Neural progenitor cell (in vitro differentiated cells): ENCODE measurements at regions not wholly inside any gene's neighbourhood (a gene's known extent, or its start where the extent isn't known, plus 50 kb on each side); places are given as distances from the start of the nearest gene placed in this dataset.

Experiments used
- DNase-seq: peaks from one replicate; pipeline ENCODE4 v3.0.0-alpha.2; 2016; ENCODE audit warnings: low spot score
- H2AFZ ChIP-seq: fragments of 200-600 bp; sonication (generic); replicated peaks from 2 replicates; pipeline ENCODE4 v1.6.1; 2016; ENCODE audit warnings: antibody characterized with exemption
- H3F3A ChIP-seq: fragments of 200-600 bp; sonication (generic); 2 replicates; pipeline ENCODE4 v1.6.1; 2016; ENCODE audit warnings: antibody characterized with exemption, low read depth
- H3K27ac ChIP-seq: fragments of 200-600 bp; sonication (generic); 2 replicates; pipeline ENCODE4 v1.5.1; 2016; ENCODE audit warnings: mild to moderate bottlenecking
- H3K27me3 ChIP-seq: fragments of 200-600 bp; sonication (generic); 2 replicates; pipeline ENCODE4 v1.6.1; 2016; ENCODE audit warnings: mild to moderate bottlenecking, moderate library complexity
- H3K36me3 ChIP-seq: fragments of 200-600 bp; sonication (generic); 2 replicates; pipeline ENCODE4 v1.5.1; 2016
- H3K4me1 ChIP-seq: fragments of 200-600 bp; sonication (generic); 2 replicates; pipeline ENCODE4 v1.6.1; 2016; ENCODE audit warnings: mixed run types
- H3K4me2 ChIP-seq: fragments of 200-600 bp; sonication (generic); 2 replicates; pipeline ENCODE4 v1.6.1; 2016
- H3K4me3 ChIP-seq: fragments of 200-600 bp; sonication (generic); 2 replicates; pipeline ENCODE4 v1.5.1; 2016
- H3K79me2 ChIP-seq: fragments of 200-600 bp; sonication (generic); 2 replicates; pipeline ENCODE4 v1.6.1; 2016; ENCODE audit warnings: low read depth
- H3K9ac ChIP-seq: fragments of 200-600 bp; sonication (generic); 2 replicates; pipeline ENCODE4 v1.6.1; 2016
- H3K9me3 ChIP-seq: fragments of 200-600 bp; sonication (generic); 2 replicates; pipeline ENCODE4 v1.5.1; 2016; ENCODE audit warnings: low read depth
- H4K20me1 ChIP-seq: fragments of 200-600 bp; sonication (generic); 2 replicates; pipeline ENCODE4 v1.6.1; 2016; ENCODE audit warnings: low read depth
- H3K27ac Mint-ChIP-seq: 3 replicates; pipeline ENCODE4 v1.8.0; 2021; ENCODE audit warnings: mixed read lengths
- H3K27me3 Mint-ChIP-seq: 2 replicates; pipeline ENCODE4 v1.8.0; 2022; ENCODE audit warnings: low read depth, mild to moderate bottlenecking, inconsistent platforms, moderate library complexity, mixed read lengths; ENCODE audit not compliant: insufficient read depth
- H3K36me3 Mint-ChIP-seq: 3 replicates; pipeline ENCODE4 v1.8.0; 2021; ENCODE audit warnings: mixed read lengths
- H3K4me1 Mint-ChIP-seq: 3 replicates; pipeline ENCODE4 v1.8.0; 2021; ENCODE audit warnings: mixed read lengths
- H3K4me3 Mint-ChIP-seq: 3 replicates; pipeline ENCODE4 v1.8.0; 2021; ENCODE audit warnings: mild to moderate bottlenecking, moderate library complexity, mixed read lengths
- H3K9me3 Mint-ChIP-seq: 3 replicates; pipeline ENCODE4 v1.8.0; 2020; ENCODE audit warnings: mixed read lengths
- EZH2 ChIP-seq: fragments of 200-600 bp; sonication (generic); IDR thresholded peaks from 2 replicates; pipeline ENCODE4 v1.6.1; 2017; ENCODE audit warnings: antibody characterized with exemption, mild to moderate bottlenecking, moderate library complexity
- EZH2phosphoT487 ChIP-seq: fragments of 200-600 bp; sonication (generic); IDR thresholded peaks from 2 replicates; pipeline ENCODE4 v1.6.1; 2017; ENCODE audit warnings: antibody characterized with exemption
- TF ChIP-seq, protein P1 (sequence below): fragments of 200-600 bp; sonication (generic); IDR thresholded peaks from 2 replicates; pipeline ENCODE4 v1.5.1; 2017; ENCODE audit warnings: antibody characterized with exemption, mild to moderate bottlenecking

GRCh38 chr5:103464835-103465484, 97.6 kb downstream of the NUDT12 start:
- Mint-ChIP-seq H3K4me3 (no peak overlapping the region), H3K36me3 (no peaks in the 10 kb centered on the region), H3K9me3 (no peaks in the 10 kb centered on the region), H3K27me3 (peaks cover 3% of the 10 kb centered on the region), H3K27ac (no peak overlapping the region), H3K4me1 (peaks cover 10% of the 10 kb centered on the region)
- Histone ChIP-seq H3K4me1 (no peaks in the 10 kb centered on the region), H3K9me3 (no peaks in the 10 kb centered on the region), H3K27ac (no peak overlapping the region), H3F3A (no peaks in the 10 kb centered on the region), H3K27me3 (no peaks in the 10 kb centered on the region), H4K20me1 (no peaks in the 10 kb centered on the region), H3K4me2 (no peak overlapping the region), H3K9ac (no peak overlapping the region), H3K36me3 (no peaks in the 10 kb centered on the region), H2AFZ (peak overlapping the region; percentile 64), H3K79me2 (no peaks in the 10 kb centered on the region), H3K4me3 (no peak overlapping the region)
- DNase-seq: no peak
- TF ChIP-seq EZH2phosphoT487 (no peak), EZH2 (no peak)
- TF ChIP-seq, protein P1, sequence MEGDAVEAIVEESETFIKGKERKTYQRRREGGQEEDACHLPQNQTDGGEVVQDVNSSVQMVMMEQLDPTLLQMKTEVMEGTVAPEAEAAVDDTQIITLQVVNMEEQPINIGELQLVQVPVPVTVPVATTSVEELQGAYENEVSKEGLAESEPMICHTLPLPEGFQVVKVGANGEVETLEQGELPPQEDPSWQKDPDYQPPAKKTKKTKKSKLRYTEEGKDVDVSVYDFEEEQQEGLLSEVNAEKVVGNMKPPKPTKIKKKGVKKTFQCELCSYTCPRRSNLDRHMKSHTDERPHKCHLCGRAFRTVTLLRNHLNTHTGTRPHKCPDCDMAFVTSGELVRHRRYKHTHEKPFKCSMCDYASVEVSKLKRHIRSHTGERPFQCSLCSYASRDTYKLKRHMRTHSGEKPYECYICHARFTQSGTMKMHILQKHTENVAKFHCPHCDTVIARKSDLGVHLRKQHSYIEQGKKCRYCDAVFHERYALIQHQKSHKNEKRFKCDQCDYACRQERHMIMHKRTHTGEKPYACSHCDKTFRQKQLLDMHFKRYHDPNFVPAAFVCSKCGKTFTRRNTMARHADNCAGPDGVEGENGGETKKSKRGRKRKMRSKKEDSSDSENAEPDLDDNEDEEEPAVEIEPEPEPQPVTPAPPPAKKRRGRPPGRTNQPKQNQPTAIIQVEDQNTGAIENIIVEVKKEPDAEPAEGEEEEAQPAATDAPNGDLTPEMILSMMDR: peak; percentile 25

DNA sequence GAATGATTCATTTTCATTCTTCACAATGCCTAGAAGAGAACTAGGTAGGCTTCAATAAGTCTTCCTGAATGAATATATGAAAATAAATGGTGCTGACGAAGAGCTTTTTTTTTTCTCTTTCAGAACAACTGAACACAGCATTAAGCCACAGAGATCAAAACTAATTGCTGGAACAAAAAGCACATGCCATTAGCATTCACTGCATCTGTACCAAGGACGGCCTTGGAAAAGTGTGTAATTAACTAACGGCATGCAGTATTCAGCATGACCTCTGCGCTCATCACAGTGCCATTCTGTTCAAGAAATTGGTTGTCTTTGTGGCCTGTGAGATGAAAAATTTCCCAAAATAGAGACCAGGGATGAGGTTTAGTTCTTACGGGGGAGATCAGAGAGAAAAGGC, 99.3 kb downstream of the NUDT12 start:
- Histone ChIP-seq H3K36me3 (no peaks in the 10 kb centered on the region), H3F3A (no peaks in the 10 kb centered on the region), H3K27ac (no peak overlapping the region), H3K4me1 (no peaks in the 10 kb centered on the region), H3K27me3 (no peaks in the 10 kb centered on the region), H3K4me2 (no peak overlapping the region), H2AFZ (no peak overlapping the region), H3K79me2 (no peaks in the 10 kb centered on the region), H4K20me1 (no peaks in the 10 kb centered on the region), H3K4me3 (no peak overlapping the region), H3K9ac (no peak overlapping the region), H3K9me3 (no peaks in the 10 kb centered on the region)
- Mint-ChIP-seq H3K27me3 (peaks cover 3% of the 10 kb centered on the region), H3K27ac (no peak overlapping the region), H3K9me3 (no peaks in the 10 kb centered on the region), H3K4me1 (peaks cover 4% of the 10 kb centered on the region), H3K36me3 (no peaks in the 10 kb centered on the region), H3K4me3 (no peak overlapping the region)
- TF ChIP-seq EZH2: no peak
- TF ChIP-seq EZH2phosphoT487: no peak
- TF ChIP-seq, protein P1: no peak
- DNase-seq: no peak

GRCh38 chr5:103461243-103461642, 101.3 kb downstream of the NUDT12 start:
- Mint-ChIP-seq H3K4me1 (peaks cover 4% of the 10 kb centered on the region), H3K27ac (no peak overlapping the region), H3K36me3 (no peaks in the 10 kb centered on the region), H3K27me3 (peaks cover 3% of the 10 kb centered on the region), H3K4me3 (no peak overlapping the region), H3K9me3 (no peaks in the 10 kb centered on the region)
- no peaks in the 10 kb centered on the region for H3K79me2 ChIP-seq
- no peak overlapping the region for H3K4me3 ChIP-seq
- no peaks in the 10 kb centered on the region for H3K36me3 ChIP-seq
- no peaks in the 10 kb centered on the region for H3K4me1 ChIP-seq
- H3K27ac ChIP-seq: no peak overlapping the region
- no peaks in the 10 kb centered on the region for H3K9me3 ChIP-seq
- H4K20me1 ChIP-seq: no peaks in the 10 kb centered on the region
- no peak overlapping the region for H2AFZ ChIP-seq
- H3K9ac ChIP-seq: no peak overlapping the region
- no peak for DNase-seq
- H3K27me3 ChIP-seq: no peaks in the 10 kb centered on the region
- TF ChIP-seq EZH2phosphoT487 (no peak), EZH2 (no peak)
- TF ChIP-seq, protein P1: no peak
- H3F3A ChIP-seq: no peaks in the 10 kb centered on the region
- no peak overlapping the region for H3K4me2 ChIP-seq
